IMR-90 (cell line): ENCODE measurements at regions not wholly inside any gene's neighbourhood (a gene's known extent, or its start where the extent isn't known, plus 50 kb on each side); places are given as distances from the start of the nearest gene placed in this dataset.

Experiments
- ATAC-seq: fragments of 200-7000 bp; cut with Tn5 transposase; 2 replicates; pipeline ENCODE4 v1.9.1; 2020; ENCODE audit warnings: low read depth, mild to moderate bottlenecking, moderate library complexity
- BruUV-seq: library from RNA; stranded (reverse); fragments of 400-500 nt; replicated peaks from 2 replicates; lab custom pipeline; 2021; lab: Mats Ljungman, UMichigan
- CTCF ChIA-PET: fragments of 300-600 bp; formaldehyde crosslinking; extraction: SDS; loops from one replicate; lab custom pipeline; 2021; ENCODE audit warnings: antibody characterized with exemption; lab: Yijun Ruan, JAX
- POLR2A ChIA-PET: fragments of 300-600 bp; sonication (Branson Sonifier 250); formaldehyde crosslinking; loops from one replicate; lab custom pipeline; 2022; ENCODE audit warnings: antibody characterized with exemption; ENCODE audit not compliant: unreplicated experiment; lab: Charles Lee
- DNase-seq: peaks from one replicate; pipeline ENCODE4 v3.0.0; 2013
- H2AFZ ChIP-seq: replicated peaks from 2 replicates; pipeline ENCODE3; 2013; ENCODE audit warnings: low read length, mild to moderate bottlenecking; ENCODE audit not compliant: poor library complexity
- H2AK5ac ChIP-seq: 2 replicates; pipeline ENCODE4 v1.6.1; 2013; ENCODE audit warnings: low read depth, low read length, inconsistent platforms
- H2AK9ac ChIP-seq: replicated peaks from 2 replicates; pipeline ENCODE3; 2013; ENCODE audit warnings: mild to moderate bottlenecking, low read depth, low read length, moderate library complexity; ENCODE audit not compliant: poor library complexity
- H2BK120ac ChIP-seq: 2 replicates; pipeline ENCODE4 v1.6.1; 2013; ENCODE audit warnings: low read depth, low read length, inconsistent platforms
- H2BK15ac ChIP-seq: 3 replicates; pipeline ENCODE4 v1.6.1; 2013; ENCODE audit warnings: low read depth, low read length, inconsistent platforms
- H2BK20ac ChIP-seq: 2 replicates; pipeline ENCODE4 v1.6.1; 2013; ENCODE audit warnings: low read depth, mild to moderate bottlenecking, inconsistent platforms, low read length, moderate library complexity
- H2BK5ac ChIP-seq: 2 replicates; pipeline ENCODE4 v1.6.1; 2013; ENCODE audit warnings: mild to moderate bottlenecking, low read depth, low read length, inconsistent platforms; ENCODE audit not compliant: poor library complexity, severe bottlenecking
- H3K14ac ChIP-seq: replicated peaks from 2 replicates; pipeline ENCODE4 v1.6.1; 2013; ENCODE audit warnings: low read depth, low read length, inconsistent platforms
- H3K18ac ChIP-seq: 2 replicates; pipeline ENCODE4 v1.6.1; 2013; ENCODE audit warnings: low read depth, low read length, control low read depth
- H3K23ac ChIP-seq: 2 replicates; pipeline ENCODE4 v1.6.1; 2013; ENCODE audit warnings: low read depth, low read length, inconsistent platforms
- H3K27ac ChIP-seq: 2 replicates; pipeline ENCODE4 v1.5.1; 2013; ENCODE audit warnings: mild to moderate bottlenecking, control low read depth, low read length; ENCODE audit not compliant: insufficient read depth
- H3K27me3 ChIP-seq: 2 replicates; pipeline ENCODE4 v1.6.1; 2013; ENCODE audit warnings: low read length; ENCODE audit not compliant: control insufficient read depth, insufficient read depth
- H3K36me3 ChIP-seq: 2 replicates; pipeline ENCODE4 v1.6.1; 2013; ENCODE audit warnings: low read length, mixed read lengths; ENCODE audit not compliant: control insufficient read depth, insufficient read depth
- H3K4ac ChIP-seq: 2 replicates; pipeline ENCODE4 v1.6.1; 2013; ENCODE audit warnings: low read depth, low read length, inconsistent platforms
- H3K4me1 ChIP-seq: 2 replicates; pipeline ENCODE4 v1.6.1; 2013; ENCODE audit warnings: low read length, mixed read lengths; ENCODE audit not compliant: control insufficient read depth, insufficient read depth
- H3K4me2 ChIP-seq: 2 replicates; pipeline ENCODE4 v1.6.1; 2013; ENCODE audit warnings: low read depth, mild to moderate bottlenecking, control low read depth, low read length, moderate library complexity
- H3K4me3 ChIP-seq: 2 replicates; pipeline ENCODE4 v1.5.1; 2013; ENCODE audit warnings: low read depth, mild to moderate bottlenecking, control low read depth, low read length, moderate library complexity; ENCODE audit not compliant: insufficient read depth
- H3K56ac ChIP-seq: 2 replicates; pipeline ENCODE4 v1.6.1; 2013; ENCODE audit warnings: low read length, inconsistent platforms; ENCODE audit not compliant: insufficient read depth; ENCODE audit errors: extremely low read depth
- H3K79me1 ChIP-seq, 2 experiments: 2 replicates each; pipeline ENCODE4 v1.6.1; 2013; ENCODE audit warnings: low read length in 2 of 2, inconsistent platforms in 1 of 2, low read depth in 1 of 2
- H3K9ac ChIP-seq: 2 replicates; pipeline ENCODE4 v1.6.1; 2013; ENCODE audit warnings: low read depth, low read length, control low read depth
- H3K9me1 ChIP-seq: 2 replicates; pipeline ENCODE4 v1.6.1; 2013; ENCODE audit warnings: low read length, inconsistent platforms; ENCODE audit not compliant: insufficient read depth
- H3K9me3 ChIP-seq: 2 replicates; pipeline ENCODE4 v1.6.1; 2013; ENCODE audit warnings: low read length; ENCODE audit not compliant: control insufficient read depth, insufficient read depth
- H4K20me1 ChIP-seq: 2 replicates; pipeline ENCODE4 v1.6.1; 2013; ENCODE audit warnings: low read length, inconsistent platforms; ENCODE audit not compliant: insufficient read depth
- H4K5ac ChIP-seq: 2 replicates; pipeline ENCODE4 v1.6.1; 2013; ENCODE audit warnings: mild to moderate bottlenecking, low read depth, low read length, control low read depth
- H4K8ac ChIP-seq, 2 experiments: 2 replicates each; pipeline ENCODE4 v1.6.1; 2013; ENCODE audit warnings: low read depth in 2 of 2, low read length in 2 of 2, control low read depth in 1 of 2, inconsistent platforms in 1 of 2
- H4K91ac ChIP-seq: 2 replicates; pipeline ENCODE4 v1.6.1; 2013; ENCODE audit warnings: low read depth, low read length, inconsistent platforms; ENCODE audit not compliant: insufficient read depth
- BHLHE40 ChIP-seq: fragments of 150-350 bp; IDR thresholded peaks from 2 replicates; pipeline ENCODE4 v1.6.1; 2016; ENCODE audit warnings: mild to moderate bottlenecking, low read depth, low read length
- CEBPB ChIP-seq: IDR thresholded peaks from 2 replicates; pipeline ENCODE4 v1.6.1; 2012; ENCODE audit warnings: low read depth, low read length, improper control_type of control experiment
- CHD1 ChIP-seq: IDR thresholded peaks from 2 replicates; pipeline ENCODE4 v1.6.1; 2012; ENCODE audit warnings: low read depth, low read length, improper control_type of control experiment
- CTCF ChIP-seq: conservative IDR thresholded peaks from 2 replicates; pipeline ENCODE4 v1.5.1; 2012; ENCODE audit warnings: mild to moderate bottlenecking, low read depth, low read length, improper control_type of control experiment
- FOS ChIP-seq: fragments of 150-350 bp; IDR thresholded peaks from 2 replicates; pipeline ENCODE4 v1.6.1; 2016; ENCODE audit warnings: low read depth, low read length
- MAFK ChIP-seq: IDR thresholded peaks from 2 replicates; pipeline ENCODE4 v1.6.1; 2012; ENCODE audit warnings: low read depth, low read length, improper control_type of control experiment
- MAZ ChIP-seq: IDR thresholded peaks from 2 replicates; pipeline ENCODE4 v1.6.1; 2012; ENCODE audit warnings: low read depth, mild to moderate bottlenecking, low read length, improper control_type of control experiment, moderate library complexity, borderline replicate concordance
- MXI1 ChIP-seq: IDR thresholded peaks from 2 replicates; pipeline ENCODE4 v1.6.1; 2012; ENCODE audit warnings: low read depth, mild to moderate bottlenecking, low read length, moderate library complexity, borderline replicate concordance
- NFE2L2 ChIP-seq: fragments of 150-350 bp; IDR thresholded peaks from 2 replicates; pipeline ENCODE4 v1.6.1; 2016; ENCODE audit warnings: low read depth, mild to moderate bottlenecking, low read length
- POLR2A ChIP-seq: IDR thresholded peaks from 2 replicates; pipeline ENCODE4 v1.6.1; 2012; ENCODE audit warnings: mild to moderate bottlenecking, low read depth, low read length
- RAD21 ChIP-seq: IDR thresholded peaks from 2 replicates; pipeline ENCODE4 v1.6.1; 2012; ENCODE audit warnings: low read length, improper control_type of control experiment
- RCOR1 ChIP-seq: IDR thresholded peaks from 2 replicates; pipeline ENCODE4 v1.6.1; 2012; ENCODE audit warnings: mild to moderate bottlenecking, low read length, improper control_type of control experiment; ENCODE audit not compliant: insufficient replicate concordance
- RFX5 ChIP-seq: IDR thresholded peaks from 2 replicates; pipeline ENCODE4 v1.8.0; 2012; ENCODE audit warnings: low read depth, mild to moderate bottlenecking, low read length, moderate library complexity
- SMC3 ChIP-seq: fragments of 150-350 bp; IDR thresholded peaks from 2 replicates; pipeline ENCODE4 v1.6.1; 2016; ENCODE audit warnings: low read depth, mild to moderate bottlenecking, antibody characterized with exemption, low read length, moderate library complexity
- WGBS, 2 experiments: methylation state at CpG; one replicate each; pipeline versions ENCODE4 v1.1.5 to v1.1.7; 2013; ENCODE audit warnings: missing lambda C conversion rate in 2 of 2; ENCODE audit not compliant: insufficient read length in 1 of 2; ENCODE audit errors: extremely low coverage in 2 of 2; 5-methylcytosine and 5-hydroxymethylcytosine counted together
- dilution Hi-C: fragments of 300-500 bp; cut with HindIII; formaldehyde crosslinking; loops from one replicate; pipeline ENCODE4 v1.14.3; 2018; ENCODE audit warnings: low sequenced_read_pairs; ENCODE audit not compliant: unreplicated experiment
- in situ Hi-C: fragments of 300-500 bp; cut with MboI; formaldehyde crosslinking; loops from 3 replicates; pipeline ENCODE4 v1.14.3; 2019; ENCODE audit warnings: low sequenced_read_pairs, inconsistent platforms, mixed read lengths
- intact Hi-C: fragments of 100-400 bp; cut with micrococcal nuclease; formaldehyde crosslinking; loops from 2 replicates; pipeline ENCODE4 v1.10.0; 2022
- TF ChIP-seq, protein P1 (sequence below): fragments of 150-350 bp; IDR thresholded peaks from 2 replicates; pipeline ENCODE4 v1.6.1; 2016; ENCODE audit warnings: low read depth, mild to moderate bottlenecking, low read length, moderate library complexity, borderline replicate concordance
- TF ChIP-seq, protein P2 (sequence below): fragments of 150-350 bp; IDR thresholded peaks from 2 replicates; pipeline ENCODE4 v1.6.1; 2017; ENCODE audit warnings: mild to moderate bottlenecking, antibody characterized with exemption, low read length, low read depth

DNA sequence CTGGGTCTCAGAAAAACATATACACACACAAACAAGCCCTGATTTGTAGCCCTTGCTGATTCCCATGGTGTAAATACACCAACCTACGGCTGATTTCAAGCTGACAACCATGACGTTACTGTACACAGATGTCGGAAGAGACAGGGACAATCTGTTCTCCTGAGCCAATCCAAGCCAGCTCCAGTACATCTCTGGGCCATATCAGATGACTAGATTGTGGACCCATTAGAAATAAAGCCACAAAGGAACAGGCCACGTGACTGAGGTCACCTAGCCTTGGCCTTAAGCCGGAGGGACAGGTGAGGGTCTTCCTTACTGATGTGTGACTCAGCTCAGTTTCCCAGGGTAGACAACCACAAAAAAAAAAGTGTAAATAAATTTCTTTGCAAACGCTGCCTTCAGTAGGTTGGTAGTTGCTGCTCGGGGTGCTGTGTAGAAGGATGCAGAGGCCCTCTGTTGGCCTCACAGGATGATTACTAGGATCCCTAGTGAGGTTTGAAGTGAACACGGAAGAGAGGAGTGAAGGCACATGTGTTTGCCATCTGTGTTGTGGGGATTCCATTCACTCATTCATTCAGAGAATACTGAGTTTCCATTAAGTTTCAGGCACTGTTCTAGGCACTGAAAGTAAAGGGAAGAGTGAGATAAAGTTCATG, 99.0 kb upstream of the LARGE1 start:
- dilution Hi-C loops (no loop called here), in situ Hi-C loops (no loop called here), intact Hi-C loops (no loop called here)
- TF ChIP-seq POLR2A (no peak), MXI1 (no peak), RAD21 (no peak), CEBPB (no peak), RCOR1 (no peak), FOS (no peak), CHD1 (no peak), RFX5 (no peak), BHLHE40 (no peak), MAFK (no peak), NFE2L2 (no peak), SMC3 (no peak), MAZ (no peak), CTCF (no peak)
- TF ChIP-seq, protein P1, sequence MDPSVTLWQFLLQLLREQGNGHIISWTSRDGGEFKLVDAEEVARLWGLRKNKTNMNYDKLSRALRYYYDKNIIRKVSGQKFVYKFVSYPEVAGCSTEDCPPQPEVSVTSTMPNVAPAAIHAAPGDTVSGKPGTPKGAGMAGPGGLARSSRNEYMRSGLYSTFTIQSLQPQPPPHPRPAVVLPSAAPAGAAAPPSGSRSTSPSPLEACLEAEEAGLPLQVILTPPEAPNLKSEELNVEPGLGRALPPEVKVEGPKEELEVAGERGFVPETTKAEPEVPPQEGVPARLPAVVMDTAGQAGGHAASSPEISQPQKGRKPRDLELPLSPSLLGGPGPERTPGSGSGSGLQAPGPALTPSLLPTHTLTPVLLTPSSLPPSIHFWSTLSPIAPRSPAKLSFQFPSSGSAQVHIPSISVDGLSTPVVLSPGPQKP, result no peak
- TF ChIP-seq, protein P2, sequence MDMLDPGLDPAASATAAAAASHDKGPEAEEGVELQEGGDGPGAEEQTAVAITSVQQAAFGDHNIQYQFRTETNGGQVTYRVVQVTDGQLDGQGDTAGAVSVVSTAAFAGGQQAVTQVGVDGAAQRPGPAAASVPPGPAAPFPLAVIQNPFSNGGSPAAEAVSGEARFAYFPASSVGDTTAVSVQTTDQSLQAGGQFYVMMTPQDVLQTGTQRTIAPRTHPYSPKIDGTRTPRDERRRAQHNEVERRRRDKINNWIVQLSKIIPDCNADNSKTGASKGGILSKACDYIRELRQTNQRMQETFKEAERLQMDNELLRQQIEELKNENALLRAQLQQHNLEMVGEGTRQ, result no peak
- Histone ChIP-seq H3K4me3 (no peak overlapping the region), H3K4ac (no peak overlapping the region), H3K9me1 (no peaks in the 10 kb centered on the region), H3K14ac (no peak overlapping the region), H2BK15ac (no peak overlapping the region), H3K27ac (no peak overlapping the region), H2AFZ (no peak overlapping the region), H3K23ac (no peak overlapping the region), H2AK5ac (no peak overlapping the region), H3K36me3 (no peaks in the 10 kb centered on the region), H4K8ac (no peak overlapping the region), H2AK9ac (no peak overlapping the region), H4K5ac (no peak overlapping the region), H3K27me3 (no peaks in the 10 kb centered on the region), H2BK5ac (no peak overlapping the region), H2BK20ac (no peak overlapping the region), H3K18ac (no peak overlapping the region), H4K91ac (no peak overlapping the region), H3K9ac (no peak overlapping the region), H3K4me1 (no peaks in the 10 kb centered on the region), H3K9me3 (peaks cover 13% of the 10 kb centered on the region), H4K20me1 (no peaks in the 10 kb centered on the region), H3K79me1 (no peaks in the 10 kb centered on the region), H3K56ac (no peak overlapping the region), H2BK120ac (no peak overlapping the region), H3K4me2 (no peak overlapping the region)
- DNase-seq (no peak), ATAC-seq (no peak)
- WGBS, 2 experiments, result 100% methylated on average over 1 of the region's 8 CpGs; no CpG with 5 or more reads in 1 of the 2 experiments
- ChIA-PET POLR2A (no interaction called here), CTCF (no interaction called here)
- BruUV-seq, result no TSS peak
